ENCODE measurements at regions not wholly inside any gene's neighbourhood (a gene's known extent, or its start where the extent isn't known, plus 50 kb on each side); places are given as distances from the start of the nearest gene placed in this dataset.
"Not testable (repeated sequence)": the region's sequence is repeated elsewhere in the genome, so short reads cannot be mapped to it uniquely, and the experiment has no call there.

- DNase-seq, result no peak
These were observed 969.9 kb upstream of the CITED2 start for GRCh38 chr6:140344142-140344913.

- no peak for DNase-seq
These were observed 968.7 kb upstream of the CITED2 start for GRCh38 chr6:140343128-140343527.

DNA sequence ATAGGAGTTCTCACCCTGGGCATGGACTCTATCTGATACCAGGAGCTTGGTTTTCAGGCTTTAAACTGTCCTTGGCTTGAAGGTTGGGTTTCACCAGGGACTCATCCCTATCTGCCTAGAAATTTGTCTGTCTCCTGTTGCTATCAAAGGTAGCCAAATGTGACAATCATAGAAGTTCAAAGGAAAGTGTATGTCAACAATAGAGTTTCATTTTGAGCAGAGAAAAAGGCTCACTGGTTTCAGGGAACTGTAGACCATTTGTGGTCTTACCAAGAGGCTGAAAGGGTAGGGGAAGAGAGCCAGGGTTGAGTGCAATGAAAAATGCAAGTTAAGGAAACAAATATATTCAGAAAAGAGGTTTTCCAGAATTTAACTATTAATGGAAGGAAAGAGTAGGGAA, 966.8 kb upstream of the CITED2 start:
- DNase-seq, result no peak

DNA sequence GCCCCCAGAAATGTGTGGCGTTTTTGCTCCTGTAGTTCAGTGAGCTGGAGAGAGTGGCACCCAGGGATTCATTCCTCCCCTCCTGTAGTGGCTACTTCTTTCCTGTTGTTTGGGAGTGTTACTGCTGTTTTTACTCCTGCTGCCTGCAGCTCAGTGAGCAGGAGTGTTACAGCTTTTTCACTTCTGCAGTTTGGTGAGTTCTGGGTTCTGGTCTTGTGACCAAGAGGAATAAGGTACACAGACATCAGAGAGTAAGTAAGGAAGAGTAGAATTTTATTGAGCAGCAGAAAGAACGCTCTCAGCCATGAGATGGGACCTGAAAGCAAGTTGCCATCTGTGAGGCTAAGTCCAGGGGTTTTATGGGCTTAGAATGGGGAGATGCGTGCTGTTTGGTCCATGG, 966.3 kb upstream of the CITED2 start:
- no peak for DNase-seq

- DNase-seq, result not testable (repeated sequence)
These were observed 964.6 kb upstream of the CITED2 start for GRCh38 chr6:140339084-140339483.

GRCh38 chr6:140321891-140322290, 947.4 kb upstream of the CITED2 start:
- DNase-seq, result no peak

- no peak for DNase-seq
These were observed 945.9 kb upstream of the CITED2 start for GRCh38 chr6:140320081-140321080.

GRCh38 chr6:140319209-140319608, 944.8 kb upstream of the CITED2 start:
- no peak for DNase-seq

DNA sequence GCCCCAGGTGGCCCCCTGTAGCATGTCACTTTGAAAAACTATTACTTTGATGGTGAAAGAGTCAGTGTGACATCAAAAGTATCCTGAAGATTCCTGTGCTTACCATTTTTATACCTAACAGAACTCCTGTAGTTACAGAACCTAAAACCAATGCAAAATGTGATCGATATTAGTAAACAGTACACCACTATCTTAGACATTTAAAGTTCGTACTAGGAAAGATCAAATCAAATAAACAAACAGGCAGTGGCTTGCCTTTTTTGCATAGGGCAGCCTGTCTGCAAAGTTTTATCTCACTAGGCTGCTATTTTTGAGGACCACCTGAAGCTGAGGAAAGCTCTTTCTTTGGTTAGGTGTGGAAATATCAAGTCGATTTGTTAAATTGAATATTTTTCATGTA, 944.0 kb upstream of the CITED2 start:
- no peak for DNase-seq

DNA sequence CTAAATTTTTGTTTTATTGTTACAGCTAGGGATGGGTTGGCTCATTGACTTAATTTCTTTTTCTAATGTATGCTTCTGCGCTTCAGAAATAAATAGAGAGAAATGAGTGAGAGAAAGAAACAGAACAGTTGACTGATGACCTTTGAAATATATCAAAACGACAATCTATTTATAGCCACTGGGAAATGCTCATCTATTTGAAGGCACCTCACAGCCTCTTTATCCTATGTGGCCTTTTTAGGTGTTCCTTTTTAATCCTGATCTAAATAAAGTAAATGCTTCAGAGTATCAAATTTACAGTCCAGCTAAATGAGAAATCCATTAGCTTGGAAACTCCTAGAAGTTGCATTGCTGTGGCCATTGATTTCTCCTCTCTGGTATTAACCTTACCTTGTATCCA, 943.5 kb upstream of the CITED2 start:
- no peak for DNase-seq

GRCh38 chr6:140316966-140317365, 942.5 kb upstream of the CITED2 start:
- DNase-seq, result no peak

GRCh38 chr6:140314682-140315081, 940.2 kb upstream of the CITED2 start:
- DNase-seq, result no peak

- DNase-seq, result no peak
These were observed 936.7 kb upstream of the CITED2 start for GRCh38 chr6:140311146-140311545.

DNA sequence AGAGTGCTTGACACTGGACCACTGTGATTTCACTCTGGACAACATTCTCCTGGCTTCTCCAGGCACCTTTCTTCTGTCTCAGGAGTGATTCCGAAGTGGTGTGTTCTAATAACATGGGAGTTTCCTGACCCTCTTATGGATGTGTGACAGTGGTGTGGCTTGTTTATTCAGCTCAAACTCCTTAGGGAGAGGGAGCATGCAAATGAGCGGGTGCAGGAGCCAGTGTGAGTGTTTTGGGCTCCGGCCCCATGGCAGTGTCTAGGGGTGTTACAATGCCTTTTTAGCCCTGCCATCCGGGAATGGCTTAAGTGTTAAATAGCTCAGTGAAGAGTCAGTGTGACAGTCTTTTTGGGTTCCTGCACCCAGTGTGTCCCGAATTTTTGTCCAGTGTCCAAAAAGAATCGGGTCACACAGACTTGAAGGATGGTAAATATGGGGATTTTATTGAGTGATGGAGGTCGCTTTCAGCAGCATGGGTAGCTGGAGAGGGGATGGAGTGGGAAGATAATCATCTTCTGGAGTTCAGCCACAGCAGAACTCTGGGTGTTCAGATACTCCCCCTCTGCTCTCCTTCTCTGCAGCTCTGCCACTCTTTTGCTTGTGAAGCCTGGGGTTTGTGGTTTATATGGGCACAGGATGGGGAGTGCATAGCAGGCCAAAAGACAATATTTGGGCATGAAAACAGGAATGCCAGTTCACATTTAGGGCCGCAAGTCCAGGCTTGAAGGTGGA, 928.9 kb upstream of the CITED2 start:
- DNase-seq, result no peak

GRCh38 chr6:140300331-140300730, 925.9 kb upstream of the CITED2 start:
- DNase-seq, result no peak

- no peak for DNase-seq
These were observed 914.7 kb upstream of the CITED2 start for GRCh38 chr6:140289186-140289585.

DNA sequence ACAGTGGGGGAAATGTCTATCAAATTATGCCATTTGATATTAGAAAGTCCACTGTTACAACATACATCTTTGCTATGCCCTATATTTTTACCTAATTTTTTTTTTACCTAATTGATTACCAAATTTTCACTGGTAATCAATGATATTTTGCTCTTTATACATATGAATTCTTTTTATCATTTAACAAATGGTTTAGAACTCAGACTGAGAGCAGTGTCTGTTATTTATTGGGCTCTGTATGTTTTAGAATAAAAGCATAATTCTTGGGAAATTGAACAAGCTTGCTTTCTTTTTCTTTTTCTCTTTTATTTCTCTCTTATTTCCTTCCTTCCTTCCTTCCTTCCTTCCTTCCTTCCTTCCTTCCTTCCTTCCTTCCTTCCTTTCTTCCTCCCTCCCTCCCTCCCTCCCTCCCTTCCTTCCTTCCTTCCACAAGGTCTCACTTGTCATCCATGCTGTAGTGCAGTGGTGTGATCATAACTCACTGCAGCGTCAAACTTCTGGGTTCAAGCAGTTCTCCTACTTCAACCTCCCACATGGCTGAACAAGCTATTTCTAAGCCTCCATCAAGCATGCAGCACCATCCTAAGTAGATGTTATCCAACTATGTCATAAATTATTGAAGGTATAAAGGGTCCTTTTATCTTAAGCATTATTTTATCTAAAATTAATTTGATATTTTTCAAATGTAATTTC, 911.7 kb upstream of the CITED2 start:
- DNase-seq, result no peak

GRCh38 chr6:140285471-140285870, 911.0 kb upstream of the CITED2 start:
- DNase-seq, result no peak

GRCh38 chr6:140284871-140285270, 910.4 kb upstream of the CITED2 start:
- DNase-seq, result no peak

DNA sequence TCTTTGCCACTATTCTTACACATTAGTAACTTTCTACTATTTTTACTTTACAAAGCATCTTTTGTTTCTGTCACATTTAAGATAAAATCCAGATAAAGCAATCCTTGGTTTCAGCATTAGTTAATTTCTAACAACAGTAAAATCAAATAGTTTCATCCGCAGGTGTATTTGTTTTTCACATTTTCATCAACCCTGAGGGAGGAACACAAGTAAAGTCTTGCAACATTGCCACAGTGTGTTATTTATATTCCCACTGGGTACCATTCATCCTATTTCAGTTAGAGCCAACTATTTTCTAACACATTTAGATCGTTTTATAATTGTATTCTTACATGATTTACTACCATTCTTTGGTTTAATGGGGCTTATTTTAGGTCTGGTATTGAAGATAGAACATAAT, 908.7 kb upstream of the CITED2 start:
- DNase-seq, result no peak

DNA sequence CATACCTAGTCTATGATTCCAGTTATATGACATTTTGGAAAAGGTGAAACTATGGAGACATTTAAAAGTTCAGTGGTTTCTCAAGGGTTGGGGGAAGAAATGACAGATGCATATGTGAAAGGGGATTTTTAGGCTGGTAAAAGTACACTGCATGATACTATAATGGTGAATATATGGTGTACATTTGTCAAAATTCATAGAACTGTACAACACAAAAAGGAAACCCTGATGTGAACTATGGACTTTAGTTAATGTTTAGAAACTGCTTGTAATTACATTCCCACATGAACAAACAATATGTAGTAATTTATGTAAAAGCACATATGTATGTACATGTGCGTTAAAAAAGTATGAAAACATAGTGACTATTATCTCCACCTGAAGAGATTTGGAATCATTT, 907.3 kb upstream of the CITED2 start:
- DNase-seq, result no peak

- DNase-seq, result no peak
These were observed 906.8 kb upstream of the CITED2 start for GRCh38 chr6:140281236-140281635.

DNA sequence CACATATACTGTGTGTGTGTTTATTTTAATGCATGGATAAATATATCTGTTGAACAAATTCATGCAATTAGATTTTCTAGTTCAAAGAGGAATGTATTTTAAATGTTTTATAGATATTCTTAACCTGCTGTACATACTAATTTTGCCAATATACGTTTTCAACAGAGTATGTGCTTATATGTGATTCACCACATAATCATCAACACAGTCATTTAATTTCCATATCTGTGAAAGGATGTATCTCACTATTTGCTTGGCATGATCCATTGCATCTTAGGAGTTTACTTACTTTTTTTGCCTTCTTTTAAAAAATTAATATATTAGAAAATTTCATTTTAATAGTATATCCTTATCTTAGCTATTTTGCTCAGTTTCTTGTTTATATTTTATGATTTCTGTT, 902.3 kb upstream of the CITED2 start:
- DNase-seq, result no peak

Measured in right forelimb (tissue), 1 donor.